B cell (primary cell): ENCODE measurements at regions not wholly inside any gene's neighbourhood (a gene's known extent, or its start where the extent isn't known, plus 50 kb on each side); places are given as distances from the start of the nearest gene placed in this dataset.

Experiments used
- EZH2 ChIP-seq: IDR thresholded peaks from 2 replicates; pipeline ENCODE4 v1.6.1; 2012; ENCODE audit warnings: borderline replicate concordance, low read depth, mild to moderate bottlenecking, moderate library complexity, low read length; ENCODE audit not compliant: insufficient read depth, poor library complexity, severe bottlenecking
- TF ChIP-seq, protein P1 (sequence below): fragments of 200-600 bp; IDR thresholded peaks from one replicate; pipeline ENCODE4 v1.8.0; 2022; ENCODE audit warnings: antibody characterized with exemption, mild to moderate bottlenecking

- TF ChIP-seq, protein P1, sequence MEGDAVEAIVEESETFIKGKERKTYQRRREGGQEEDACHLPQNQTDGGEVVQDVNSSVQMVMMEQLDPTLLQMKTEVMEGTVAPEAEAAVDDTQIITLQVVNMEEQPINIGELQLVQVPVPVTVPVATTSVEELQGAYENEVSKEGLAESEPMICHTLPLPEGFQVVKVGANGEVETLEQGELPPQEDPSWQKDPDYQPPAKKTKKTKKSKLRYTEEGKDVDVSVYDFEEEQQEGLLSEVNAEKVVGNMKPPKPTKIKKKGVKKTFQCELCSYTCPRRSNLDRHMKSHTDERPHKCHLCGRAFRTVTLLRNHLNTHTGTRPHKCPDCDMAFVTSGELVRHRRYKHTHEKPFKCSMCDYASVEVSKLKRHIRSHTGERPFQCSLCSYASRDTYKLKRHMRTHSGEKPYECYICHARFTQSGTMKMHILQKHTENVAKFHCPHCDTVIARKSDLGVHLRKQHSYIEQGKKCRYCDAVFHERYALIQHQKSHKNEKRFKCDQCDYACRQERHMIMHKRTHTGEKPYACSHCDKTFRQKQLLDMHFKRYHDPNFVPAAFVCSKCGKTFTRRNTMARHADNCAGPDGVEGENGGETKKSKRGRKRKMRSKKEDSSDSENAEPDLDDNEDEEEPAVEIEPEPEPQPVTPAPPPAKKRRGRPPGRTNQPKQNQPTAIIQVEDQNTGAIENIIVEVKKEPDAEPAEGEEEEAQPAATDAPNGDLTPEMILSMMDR = no peak
- no peak for TF ChIP-seq EZH2
These were observed 109.0 kb upstream of the CELF4 start for GRCh38 chr18:37674570-37674969.
